OCI-LY7 (cell line): ENCODE measurements at regions not wholly inside any gene's neighbourhood (a gene's known extent, or its start where the extent isn't known, plus 50 kb on each side); places are given as distances from the start of the nearest gene placed in this dataset.
"Not testable (repeated sequence)": the region's sequence is repeated elsewhere in the genome, so short reads cannot be mapped to it uniquely, and the experiment has no call there.

ENCODE experiments used
- BruUV-seq: library from RNA; stranded (reverse); fragments of 400-500 nt; replicated peaks from 2 replicates; lab custom pipeline; 2021; lab: Mats Ljungman, UMichigan
- CTCF ChIA-PET: fragments of 300-600 bp; sonication (Branson Sonifier 250); formaldehyde crosslinking; loops from one replicate; lab custom pipeline; 2022; ENCODE audit warnings: antibody characterized with exemption; ENCODE audit not compliant: unreplicated experiment; lab: Charles Lee
- POLR2A ChIA-PET: fragments of 300-600 bp; sonication (Branson Sonifier 250); formaldehyde crosslinking; loops from one replicate; lab custom pipeline; 2022; ENCODE audit warnings: antibody characterized with exemption; lab: Charles Lee
- DNase-seq: peaks from one replicate; pipeline ENCODE4 v3.0.0-alpha.2; 2015; ENCODE audit warnings: low spot score
- H2AFZ ChIP-seq: fragments of 200-600 bp; sonication (generic), shearing (Covaris generic); 2 replicates; pipeline ENCODE4 v1.6.1; 2014; ENCODE audit warnings: mild to moderate bottlenecking, antibody characterized with exemption, low read length, moderate library complexity
- H3K27ac ChIP-seq: fragments of 200-600 bp; sonication (generic); 2 replicates; pipeline ENCODE4 v1.5.1; 2014; ENCODE audit warnings: mixed run types, low read depth, mild to moderate bottlenecking, moderate library complexity, low read length, inconsistent platforms; ENCODE audit not compliant: poor library complexity, severe bottlenecking
- H3K36me3 ChIP-seq: fragments of 200-600 bp; sonication (generic); 2 replicates; pipeline ENCODE4 v1.6.1; 2014; ENCODE audit warnings: mild to moderate bottlenecking, antibody characterized with exemption, low read length, moderate library complexity, mixed read lengths; ENCODE audit not compliant: insufficient read depth
- H3K4me1 ChIP-seq: fragments of 200-600 bp; sonication (generic); 2 replicates; pipeline ENCODE4 v1.5.1; 2014; ENCODE audit warnings: mild to moderate bottlenecking, low read length; ENCODE audit not compliant: insufficient read depth, poor library complexity, severe bottlenecking
- H3K4me2 ChIP-seq: fragments of 200-600 bp; sonication (generic); 2 replicates; pipeline ENCODE4 v1.6.1; 2014; ENCODE audit warnings: mild to moderate bottlenecking, low read length
- H3K4me3 ChIP-seq: fragments of 200-600 bp; sonication (generic); 2 replicates; pipeline ENCODE4 v1.5.1; 2014; ENCODE audit warnings: mild to moderate bottlenecking, low read depth, low read length; ENCODE audit not compliant: poor library complexity, severe bottlenecking
- H3K79me2 ChIP-seq: fragments of 200-600 bp; sonication (generic); 2 replicates; pipeline ENCODE4 v1.6.1; 2016; ENCODE audit warnings: low read depth, mild to moderate bottlenecking, low read length, moderate library complexity, mixed read lengths; ENCODE audit not compliant: insufficient read depth
- H3K9me2 ChIP-seq: fragments of 200-600 bp; sonication (generic); 2 replicates; pipeline ENCODE4 v1.6.1; 2016; ENCODE audit warnings: mild to moderate bottlenecking, low read length, mixed read lengths; ENCODE audit not compliant: insufficient read depth
- H3K9me3 ChIP-seq: fragments of 200-600 bp; sonication (generic); 2 replicates; pipeline ENCODE4 v1.6.1; 2014; ENCODE audit warnings: mild to moderate bottlenecking, mixed run types, low read length, mixed read lengths
- H4K20me1 ChIP-seq: fragments of 200-600 bp; sonication (generic); 2 replicates; pipeline ENCODE4 v1.6.1; 2014; ENCODE audit warnings: mild to moderate bottlenecking, antibody characterized with exemption, low read length, moderate library complexity, mixed read lengths; ENCODE audit not compliant: insufficient read depth
- CTCF ChIP-seq: fragments of 200-600 bp; sonication (generic); conservative IDR thresholded peaks from 2 replicates; pipeline ENCODE4 v1.5.1; 2014; ENCODE audit warnings: mild to moderate bottlenecking, antibody characterized with exemption, low read length, moderate library complexity, mixed read lengths
- EZH2phosphoT487 ChIP-seq: fragments of 200-600 bp; sonication (generic); IDR thresholded peaks from 2 replicates; pipeline ENCODE4 v1.6.1; 2018; ENCODE audit warnings: low read depth, borderline replicate concordance, mild to moderate bottlenecking, mixed run types, antibody characterized with exemption, low read length, moderate library complexity, mixed read lengths
- intact Hi-C: fragments of 100-400 bp; cut with micrococcal nuclease; formaldehyde crosslinking; loops from one replicate; pipeline ENCODE4 v1.10.0; 2022; ENCODE audit not compliant: unreplicated experiment

- H2AFZ ChIP-seq, result no peak overlapping the region
- DNase-seq, result no peak
- H3K9me3 ChIP-seq, result no peaks in the 10 kb centered on the region
- H3K9me2 ChIP-seq, result no peaks in the 10 kb centered on the region
- TF ChIP-seq CTCF (no peak), EZH2phosphoT487 (no peak)
- no peaks in the 10 kb centered on the region for H4K20me1 ChIP-seq
- intact Hi-C loops, result no loop called here
- H3K4me2 ChIP-seq, result no peak overlapping the region
- BruUV-seq, result no TSS peak
- H3K79me2 ChIP-seq, result no peaks in the 10 kb centered on the region
- no peaks in the 10 kb centered on the region for H3K36me3 ChIP-seq
- H3K27ac ChIP-seq, result no peak overlapping the region
- H3K4me1 ChIP-seq, result no peaks in the 10 kb centered on the region
- CTCF ChIA-PET, result no interaction called here
- POLR2A ChIA-PET, result no interaction called here
- no peak overlapping the region for H3K4me3 ChIP-seq
These were observed 695.4 kb upstream of the POM121L12 start for GRCh38 chr7:52340067-52340466.

- POLR2A ChIA-PET, result interaction anchor here (1.6 kb wide), 1 partner anchor 63 kb away, joined by 3 read pairs; no protein-coding TSS in a partner anchor
- CTCF ChIA-PET, H3K9me2 ChIP-seq, H3K27ac ChIP-seq, BruUV-seq, H3K4me1 ChIP-seq, H4K20me1 ChIP-seq, H3K4me2 ChIP-seq, H3K9me3 ChIP-seq, H3K4me3 ChIP-seq, intact Hi-C loops, DNase-seq, H3K36me3 ChIP-seq, H2AFZ ChIP-seq, H3K79me2 ChIP-seq: not testable (repeated sequence)
These were observed 707.1 kb upstream of the POM121L12 start for GRCh38 chr7:52328328-52328727.

GRCh38 chr7:52325237-52325636 lies 710.2 kb upstream of the POM121L12 start:
- Histone ChIP-seq H3K79me2 (no peaks in the 10 kb centered on the region), H3K9me2 (no peaks in the 10 kb centered on the region), H3K4me2 (no peak overlapping the region), H2AFZ (no peak overlapping the region), H4K20me1 (no peaks in the 10 kb centered on the region), H3K4me1 (no peaks in the 10 kb centered on the region), H3K4me3 (no peak overlapping the region), H3K36me3 (no peaks in the 10 kb centered on the region), H3K9me3 (no peaks in the 10 kb centered on the region), H3K27ac (no peak overlapping the region)
- ChIA-PET POLR2A (no interaction called here), CTCF (no interaction called here)
- DNase-seq, result no peak
- BruUV-seq, result no TSS peak
- intact Hi-C loops, result no loop called here
- no peak for TF ChIP-seq CTCF
- TF ChIP-seq EZH2phosphoT487, result no peak
